ENCODE measurements at regions not wholly inside any gene's neighbourhood (a gene's known extent, or its start where the extent isn't known, plus 50 kb on each side); places are given as distances from the start of the nearest gene placed in this dataset.

DNA sequence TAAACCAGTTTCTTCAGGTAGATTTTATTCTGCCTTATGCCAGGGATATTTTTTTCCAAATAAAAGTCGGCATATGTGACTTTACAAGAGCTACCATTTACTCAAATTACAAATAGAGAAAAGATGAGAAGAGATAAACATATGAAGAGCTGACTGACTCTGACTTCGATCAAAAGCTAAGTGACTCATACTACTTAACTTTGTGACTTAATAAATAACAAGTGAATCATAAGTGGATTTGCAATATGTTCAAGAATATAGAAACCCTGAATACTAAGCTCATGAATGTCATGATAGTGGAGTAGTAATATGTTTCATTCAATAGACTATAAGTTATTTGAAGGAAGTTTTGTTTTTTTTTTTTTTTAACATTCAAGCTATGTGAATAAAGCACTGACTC, 130.5 kb upstream of the ANO3 start:
- no peak for DNase-seq

GRCh38 chr11:26202754-26203153, 129.2 kb upstream of the ANO3 start:
- DNase-seq, result no peak

DNA sequence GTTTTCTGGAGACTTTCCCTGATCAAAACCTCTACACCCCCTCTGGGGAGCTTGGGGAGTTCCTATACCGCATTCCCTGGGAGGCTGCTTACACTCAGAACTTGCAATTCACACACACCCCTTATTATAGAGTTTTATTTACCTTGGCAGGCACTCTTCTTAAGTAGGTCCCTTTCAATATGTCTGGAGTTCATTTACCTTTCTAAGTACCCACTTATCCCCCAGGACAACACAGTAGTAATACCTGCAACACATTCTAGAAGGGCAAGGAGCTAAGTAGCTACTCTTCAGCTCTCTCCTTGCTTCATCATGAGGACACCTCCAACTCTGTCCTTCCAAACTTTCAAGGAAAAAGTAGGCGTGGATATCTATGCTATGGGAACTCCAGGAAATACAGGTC, 127.8 kb upstream of the ANO3 start:
- no peak for DNase-seq

GRCh38 chr11:26204839-26205238, 127.1 kb upstream of the ANO3 start:
- DNase-seq, result no peak

GRCh38 chr11:26219183-26220117, 112.5 kb upstream of the ANO3 start:
- no peak for DNase-seq

DNA sequence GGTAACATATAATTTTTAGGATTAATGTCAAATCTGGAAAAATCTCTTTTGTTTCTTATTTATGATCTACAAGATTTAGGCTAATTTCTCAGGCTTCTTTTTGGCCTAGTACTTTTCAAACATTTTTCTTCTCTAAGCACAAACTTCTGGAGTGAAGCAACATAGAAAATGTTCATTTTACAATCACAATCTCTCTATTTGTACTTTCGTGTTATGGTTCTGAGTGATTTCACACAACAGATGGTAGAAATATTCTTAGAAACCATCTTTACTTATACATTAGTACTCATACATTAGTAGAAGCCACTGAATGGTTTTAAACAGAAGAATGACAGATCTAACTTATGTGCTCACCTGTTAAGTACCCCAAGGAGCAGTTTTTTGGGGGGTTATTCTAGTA, 106.3 kb upstream of the ANO3 start:
- DNase-seq, result no peak

GRCh38 chr11:26227301-26227746, 104.6 kb upstream of the ANO3 start:
- no peak for DNase-seq

DNA sequence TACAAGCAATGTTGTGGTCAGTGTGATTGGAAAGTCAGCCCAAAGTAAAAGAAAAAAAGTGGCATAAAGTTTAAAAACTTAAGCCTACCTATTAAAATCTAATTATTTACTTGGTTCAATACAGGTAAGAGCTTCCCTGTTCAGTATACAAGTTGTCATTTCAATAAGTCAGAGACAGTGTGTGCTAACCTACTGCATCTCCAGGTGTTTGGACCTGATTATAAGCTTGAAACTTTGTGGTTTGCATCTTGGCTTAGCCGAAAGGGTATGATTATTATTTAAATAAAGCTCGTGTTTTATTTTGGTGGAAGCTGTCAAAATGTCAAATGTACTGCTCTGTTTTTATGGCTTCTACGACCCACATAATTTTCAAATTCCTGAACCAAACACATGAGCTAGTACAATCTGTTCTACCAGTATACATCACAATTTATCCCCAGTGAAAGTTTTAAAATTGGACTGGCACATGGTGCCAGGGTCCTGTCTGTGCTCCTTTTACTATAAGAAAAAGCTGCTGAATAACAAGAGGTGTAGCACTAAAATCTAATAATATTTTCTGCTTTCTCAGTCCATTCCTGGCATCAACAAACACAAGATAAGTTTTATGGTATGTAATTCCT, 103.9 kb upstream of the ANO3 start:
- DNase-seq, result no peak

DNA sequence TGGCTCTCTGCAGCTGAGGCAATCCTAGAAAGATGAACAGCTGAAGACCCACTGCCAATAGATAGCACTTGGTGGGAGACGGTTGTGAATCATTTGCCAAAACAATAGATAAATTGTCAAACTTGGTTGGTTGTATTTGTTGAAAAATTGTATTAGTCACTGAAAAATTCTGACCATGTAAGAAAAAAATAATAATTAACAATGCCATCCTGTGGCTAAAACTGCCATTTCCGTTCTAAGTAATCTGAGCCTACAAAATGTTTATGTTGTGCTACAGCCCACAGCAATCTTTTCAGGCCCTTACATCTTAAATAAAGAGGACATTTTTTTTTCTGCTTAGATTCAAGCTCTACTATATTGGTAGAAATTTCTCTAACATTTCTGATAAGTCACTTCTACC, 103.2 kb upstream of the ANO3 start:
- no peak for DNase-seq

GRCh38 chr11:26229257-26229656, 102.7 kb upstream of the ANO3 start:
- no peak for DNase-seq

DNA sequence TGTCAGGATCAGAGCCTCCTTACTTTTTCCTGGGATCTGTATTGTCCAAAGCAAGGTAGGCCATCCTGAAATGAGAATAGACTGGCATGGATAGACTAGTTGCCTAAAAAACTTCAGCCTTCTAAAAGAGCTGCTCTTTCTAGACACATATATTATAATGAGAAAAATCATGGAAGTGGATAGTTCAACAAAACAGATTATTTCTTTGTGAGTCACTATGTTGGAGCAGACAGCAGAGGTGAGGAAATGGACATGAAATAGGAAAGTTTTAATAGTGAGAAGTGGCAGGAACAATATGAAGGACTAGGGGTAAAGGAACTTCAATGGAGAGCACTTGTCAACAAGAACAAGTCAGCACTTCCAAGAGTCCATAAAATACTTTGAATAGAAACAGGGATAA, 101.9 kb upstream of the ANO3 start:
- DNase-seq, result no peak

DNA sequence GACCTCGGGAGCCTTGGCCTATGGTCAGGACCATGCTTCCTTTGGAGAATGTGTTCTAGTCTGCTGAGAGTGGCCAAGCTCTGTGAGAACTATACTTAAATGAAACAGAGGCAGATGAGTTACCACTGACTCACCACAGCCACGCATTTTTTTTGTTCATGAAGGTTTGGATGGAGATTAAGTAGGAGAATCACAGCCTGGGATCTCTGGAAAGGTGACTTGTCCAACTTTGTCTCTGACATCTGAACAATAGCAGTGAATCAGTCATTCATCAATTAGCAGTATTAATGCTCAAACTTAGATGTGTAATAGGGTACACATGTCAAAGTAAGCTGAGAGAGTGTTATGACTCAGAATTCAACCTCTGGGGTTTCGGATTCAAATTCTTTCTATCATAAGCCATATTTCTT, 100.7 kb upstream of the ANO3 start:
- DNase-seq, result peak; percentile 54

GRCh38 chr11:26234451-26234850, 97.5 kb upstream of the ANO3 start:
- no peak for DNase-seq

DNA sequence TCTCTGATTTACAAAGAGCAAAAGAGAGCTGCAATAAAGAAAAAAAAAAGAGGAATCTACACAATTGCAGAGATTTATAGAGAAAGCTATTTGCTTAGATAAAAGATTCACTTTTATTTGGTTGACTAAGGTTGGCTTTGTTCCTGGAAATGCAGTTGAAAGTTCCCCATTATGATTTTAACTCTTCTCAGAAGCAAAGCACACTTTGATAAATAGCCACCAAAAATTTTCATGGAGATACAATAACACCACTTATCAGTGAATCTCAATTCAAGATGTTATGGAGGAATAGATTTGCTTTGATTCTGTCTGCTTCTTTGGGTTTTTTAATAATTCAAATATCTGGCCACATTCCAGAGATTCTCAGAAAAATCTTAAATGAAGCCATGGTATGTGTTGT, 88.5 kb upstream of the ANO3 start:
- DNase-seq, result no peak

DNA sequence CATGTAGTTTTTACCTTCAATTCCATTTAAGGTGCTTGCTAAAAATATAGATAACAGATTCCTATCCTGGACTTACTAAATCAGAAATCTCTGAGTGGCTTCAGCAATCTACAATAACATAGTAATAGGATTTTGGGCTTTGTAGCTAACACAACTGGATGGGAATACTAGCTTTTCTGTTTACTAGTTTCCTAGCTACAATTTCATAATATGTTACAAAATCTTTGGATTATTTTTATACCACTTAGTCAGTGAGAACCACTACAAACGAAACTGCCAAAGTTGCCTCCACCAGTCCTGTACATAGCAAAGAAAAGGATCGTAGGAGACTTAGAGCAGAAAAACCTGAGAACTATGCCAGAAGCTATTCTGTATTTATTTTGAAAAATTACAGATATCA, 87.7 kb upstream of the ANO3 start:
- DNase-seq, result no peak

GRCh38 chr11:26245046-26245445, 86.9 kb upstream of the ANO3 start:
- no peak for DNase-seq

- no peak for DNase-seq
Observed at GRCh38 chr11:26247340-26247739, 84.6 kb upstream of the ANO3 start.

GRCh38 chr11:26248661-26249060, 83.3 kb upstream of the ANO3 start:
- DNase-seq, result no peak

DNA sequence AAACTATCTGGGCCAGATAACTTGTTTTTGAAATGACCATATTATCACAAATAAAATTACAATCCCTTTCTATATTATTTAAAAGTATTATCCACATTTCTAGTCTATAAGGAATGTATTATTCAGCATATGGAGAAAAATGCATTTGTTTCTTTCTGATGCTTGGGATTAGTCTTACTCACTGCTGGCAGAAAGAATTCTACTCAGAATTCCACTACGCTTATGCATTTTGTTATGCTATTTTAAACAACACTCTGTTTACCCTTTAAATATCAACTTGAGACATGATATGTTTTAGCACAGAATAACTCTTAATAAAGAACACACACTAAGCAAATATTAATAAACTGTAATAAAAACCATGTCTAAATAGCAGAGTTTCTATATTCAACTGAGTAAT, 77.6 kb upstream of the ANO3 start:
- no peak for DNase-seq

DNA sequence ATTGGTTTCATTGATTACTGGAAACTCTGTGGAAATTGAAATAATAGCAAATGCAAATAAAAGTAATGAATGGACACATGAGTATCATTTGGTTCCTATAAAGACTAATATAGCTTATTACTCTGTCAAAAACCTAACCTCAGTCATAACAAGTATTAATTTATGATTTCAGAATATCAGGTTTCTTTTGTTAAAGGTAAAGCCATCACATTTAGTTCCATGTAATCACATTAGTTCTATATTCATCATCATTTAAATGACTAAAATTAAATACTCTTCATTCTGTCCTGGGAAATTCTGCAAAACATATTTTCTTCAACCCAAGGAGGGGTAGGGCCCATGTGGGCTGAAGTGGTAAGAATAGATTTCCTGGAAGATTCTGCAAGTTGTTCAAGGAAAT, 68.2 kb upstream of the ANO3 start:
- DNase-seq, result no peak

DNA sequence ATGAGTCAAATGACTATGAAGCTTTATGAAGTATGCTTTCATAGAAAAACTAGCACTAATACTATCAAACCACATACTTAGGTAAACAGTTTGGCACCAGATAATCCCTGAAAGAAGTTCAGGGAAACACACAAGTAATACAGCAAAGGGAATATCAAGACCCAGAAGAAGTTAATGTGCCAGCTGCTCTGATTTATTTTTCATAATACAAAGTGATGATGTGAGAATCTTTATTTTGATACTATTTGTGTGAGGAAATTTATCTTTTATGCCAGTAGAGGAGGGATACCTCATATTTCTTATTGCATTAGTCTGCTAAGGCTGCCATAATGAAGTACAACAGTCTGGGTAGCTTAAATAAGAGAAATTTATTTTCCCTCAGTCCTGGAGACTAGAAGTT, 67.7 kb upstream of the ANO3 start:
- DNase-seq, result no peak

DNA sequence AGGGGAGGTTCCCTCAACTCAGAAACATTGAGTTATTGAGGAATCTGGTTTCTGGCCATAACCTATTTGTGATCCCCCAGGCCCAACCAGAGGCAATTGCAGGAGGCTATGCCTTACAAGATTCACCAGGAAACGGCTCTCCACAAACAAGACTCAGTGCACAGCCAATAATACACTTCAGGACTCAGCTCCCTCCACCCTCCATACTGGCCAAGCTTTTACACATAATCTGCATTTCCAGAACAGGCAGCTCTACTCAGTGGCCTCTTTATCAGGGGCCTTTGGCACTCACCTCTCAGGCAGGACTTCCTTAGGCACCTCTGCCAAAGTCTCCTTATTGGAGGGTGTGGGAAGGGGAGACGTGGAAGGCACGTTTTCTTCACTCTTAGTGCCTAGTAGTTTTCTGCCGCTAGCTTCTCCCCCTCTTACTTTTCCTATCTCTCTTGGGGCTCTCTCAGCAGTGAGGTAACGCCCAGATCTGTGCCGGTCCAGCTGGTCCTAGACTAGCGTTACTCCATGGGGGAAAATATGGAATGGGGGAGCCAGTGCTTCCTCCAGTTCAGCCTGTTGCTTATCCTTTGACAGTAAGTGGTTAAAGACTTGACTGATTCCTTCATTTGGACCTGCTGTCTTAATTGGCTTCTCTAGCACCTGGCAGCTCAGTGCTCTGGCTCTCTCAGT, 62.8 kb upstream of the ANO3 start:
- DNase-seq, result no peak

DNA sequence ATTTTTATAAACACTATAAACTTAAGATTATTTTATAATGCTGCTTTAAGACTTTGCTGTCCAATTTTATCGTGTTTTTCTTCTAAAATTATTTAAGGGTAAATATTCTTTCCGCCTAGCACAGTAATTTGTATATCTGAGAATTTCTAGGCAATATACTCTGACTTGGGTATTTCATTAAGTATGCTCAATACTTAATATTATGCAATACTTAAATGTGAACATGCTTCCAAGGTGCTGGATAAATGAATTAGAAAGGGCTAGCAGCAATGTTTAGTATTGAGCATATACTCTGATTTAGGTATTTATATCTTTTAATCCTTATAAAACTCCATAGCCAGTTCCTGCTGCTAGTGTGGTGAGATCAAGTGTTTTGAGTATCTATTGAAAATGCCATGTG, 60.3 kb upstream of the ANO3 start:
- no peak for DNase-seq

Data from islet precursor cell (in vitro differentiated cells).